Fibroblast of mammary gland (primary cell): ENCODE measurements at regions not wholly inside any gene's neighbourhood (a gene's known extent, or its start where the extent isn't known, plus 50 kb on each side); places are given as distances from the start of the nearest gene placed in this dataset.
A peak's percentile ranks its signal among the peaks of the same experiment; 100 is the strongest.

Source experiments
- DNase-seq: peaks from one replicate; pipeline ENCODE4 v3.0.0-alpha.2; 2010; ENCODE audit warnings: low read depth
- H3K4me3 ChIP-seq: 2 replicates; pipeline ENCODE4 v1.5.1; 2011; ENCODE audit warnings: low read depth, mild to moderate bottlenecking, low read length, moderate library complexity; ENCODE audit not compliant: control insufficient read depth
- CTCF ChIP-seq: conservative IDR thresholded peaks from 2 replicates; pipeline ENCODE4 v1.5.1; 2011; ENCODE audit warnings: low read depth, low read length, inconsistent platforms; ENCODE audit not compliant: control insufficient read depth, insufficient read depth

- no peak overlapping the region for H3K4me3 ChIP-seq
- peak; percentile 30 for DNase-seq
- TF ChIP-seq CTCF, result no peak
These were observed 383.7 kb upstream of the IRAK1BP1 start for GRCh38 chr6:78483553-78484197.

- no peak overlapping the region for H3K4me3 ChIP-seq
- TF ChIP-seq CTCF, result no peak
- DNase-seq, result no peak
These were observed 382.9 kb upstream of the IRAK1BP1 start for GRCh38 chr6:78484198-78485064.

- peak; percentile 39 for DNase-seq
- H3K4me3 ChIP-seq, result no peak overlapping the region
- no peak for TF ChIP-seq CTCF
These were observed 379.9 kb upstream of the IRAK1BP1 start for GRCh38 chr6:78487401-78487800.

- no peak for TF ChIP-seq CTCF
- no peak overlapping the region for H3K4me3 ChIP-seq
- peak; percentile 8 for DNase-seq
These were observed 377.5 kb upstream of the IRAK1BP1 start for GRCh38 chr6:78489874-78490273.

- no peak for TF ChIP-seq CTCF
- H3K4me3 ChIP-seq, result no peak overlapping the region
- DNase-seq, result peak; percentile 29
These were observed 374.9 kb upstream of the IRAK1BP1 start for GRCh38 chr6:78492351-78493017.

GRCh38 chr6:78500299-78501089 is 366.9 kb upstream of the IRAK1BP1 start:
- no peak for TF ChIP-seq CTCF
- H3K4me3 ChIP-seq, result no peak overlapping the region
- DNase-seq, result no peak
